Renal cortical epithelial cell (primary cell): ENCODE measurements at regions not wholly inside any gene's neighbourhood (a gene's known extent, or its start where the extent isn't known, plus 50 kb on each side); places are given as distances from the start of the nearest gene placed in this dataset.
"Not testable (repeated sequence)": the region's sequence is repeated elsewhere in the genome, so short reads cannot be mapped to it uniquely, and the experiment has no call there.

Experiments used
- DNase-seq: peaks from one replicate; pipeline ENCODE4 v3.0.0-alpha.2; 2011; ENCODE audit warnings: low read depth

- DNase-seq: no peak
These were observed 602.1 kb upstream of the GOT2 start for GRCh38 chr16:59336136-59336695.

DNA sequence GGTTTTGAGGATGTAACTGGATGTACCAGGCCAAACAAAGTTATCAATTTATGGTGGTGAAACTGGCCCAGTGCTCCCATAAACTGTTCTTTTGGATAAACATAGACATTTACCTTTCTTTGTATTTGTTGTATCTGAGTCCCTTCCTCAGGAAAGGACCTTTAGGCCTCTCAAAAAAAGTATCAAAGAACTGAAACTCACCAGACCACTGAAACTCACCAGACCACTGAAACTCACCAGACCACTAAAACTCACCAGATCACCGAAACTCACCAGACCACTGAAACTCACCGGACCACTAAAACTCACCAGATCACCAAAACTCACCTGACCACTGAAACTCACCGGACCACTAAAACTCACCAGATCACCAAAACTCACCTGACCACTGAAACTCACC, 597.6 kb upstream of the GOT2 start:
- DNase-seq: not testable (repeated sequence)

DNA sequence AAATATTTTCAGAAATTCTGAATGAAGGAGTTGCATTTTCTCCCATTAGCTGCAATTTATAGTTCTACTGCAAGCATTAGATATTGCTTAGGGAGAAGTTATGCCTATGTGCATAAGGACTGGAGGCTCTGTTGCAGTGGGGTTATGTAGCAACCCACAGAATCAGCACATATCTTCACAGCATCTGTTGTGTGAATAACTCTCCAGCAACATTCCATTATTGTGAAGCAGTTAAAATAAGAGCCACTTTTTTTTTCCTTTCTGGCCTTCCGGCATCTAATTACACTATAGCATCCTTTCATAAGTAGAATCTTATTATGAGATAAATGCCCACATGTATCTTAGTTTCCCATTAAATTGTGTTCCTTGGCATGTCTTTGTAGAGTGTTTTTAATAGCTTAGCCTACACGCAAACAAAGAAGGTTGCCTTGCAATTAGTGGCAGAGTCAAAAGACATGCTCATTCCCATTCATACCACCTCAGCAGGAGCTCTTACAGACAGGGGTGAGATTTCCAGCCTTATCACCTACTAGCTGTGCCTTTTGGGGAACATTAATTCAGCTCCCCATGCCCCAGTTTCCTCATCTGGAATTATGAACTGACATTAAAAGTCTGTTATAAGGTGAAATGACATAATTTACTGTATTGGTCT, 596.0 kb upstream of the GOT2 start:
- DNase-seq: no peak

- DNase-seq: no peak
These were observed 594.8 kb upstream of the GOT2 start for GRCh38 chr16:59328961-59329360.

- no peak for DNase-seq
These were observed 593.8 kb upstream of the GOT2 start for GRCh38 chr16:59327894-59328293.

GRCh38 chr16:59326955-59327354, 592.8 kb upstream of the GOT2 start:
- DNase-seq: no peak

- no peak for DNase-seq
These were observed 590.3 kb upstream of the GOT2 start for GRCh38 chr16:59324462-59324861.

DNA sequence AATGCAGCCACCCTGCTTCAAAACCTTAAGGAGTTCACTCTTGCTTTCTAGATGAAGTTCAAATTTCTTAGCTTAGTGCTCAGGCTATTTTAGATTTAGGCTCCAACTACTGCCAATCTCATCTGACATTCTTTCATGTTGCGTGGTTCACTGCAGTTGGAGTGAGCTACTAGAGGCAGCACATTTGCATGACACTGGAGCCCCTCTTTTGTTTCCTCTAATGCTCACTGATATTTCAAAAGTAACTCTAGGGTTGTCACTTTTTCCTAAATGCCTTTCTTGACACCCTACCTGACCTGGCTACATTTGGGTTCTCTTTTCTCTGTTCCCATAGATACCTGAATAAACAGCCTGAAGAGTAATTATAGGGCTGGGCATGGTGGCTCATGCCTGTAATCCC, 586.5 kb upstream of the GOT2 start:
- DNase-seq: no peak

DNA sequence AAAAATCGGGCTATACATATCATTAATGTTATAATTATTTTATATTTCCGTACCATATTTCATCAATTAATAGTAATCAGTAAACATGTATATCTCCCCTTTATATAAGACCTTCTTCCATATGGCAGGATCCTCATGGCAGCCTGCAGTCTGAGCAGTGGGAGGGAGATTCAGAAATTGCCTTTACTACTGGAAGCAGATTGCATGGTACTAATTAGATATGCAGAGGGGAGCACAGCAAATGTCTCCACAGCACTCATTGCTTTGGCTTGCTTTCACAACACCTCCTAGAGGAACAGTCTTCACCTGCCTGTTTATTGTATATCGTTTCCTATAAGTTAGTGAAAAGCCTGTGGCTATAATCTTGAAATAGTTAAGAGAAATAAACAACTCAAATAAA, 585.8 kb upstream of the GOT2 start:
- no peak for DNase-seq

DNA sequence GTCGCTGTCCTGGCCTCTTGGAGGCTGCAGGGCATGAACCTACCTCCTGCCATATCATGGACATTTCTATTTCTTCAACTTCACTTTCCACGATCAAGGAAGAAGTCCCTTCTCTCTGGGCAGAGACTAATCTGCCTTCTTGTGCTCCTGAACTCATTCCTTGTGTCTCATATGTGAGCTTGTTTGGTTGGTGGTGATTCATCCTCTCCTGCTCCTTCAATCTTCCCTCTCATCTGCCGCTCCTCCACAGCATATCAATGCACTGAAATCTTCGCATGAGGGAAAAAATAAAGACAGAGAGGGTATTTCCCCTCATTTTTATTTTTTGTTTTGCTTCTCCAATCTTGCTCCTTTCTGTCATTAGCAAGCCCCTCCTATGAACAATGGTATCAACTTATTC, 571.7 kb upstream of the GOT2 start:
- DNase-seq: no peak

DNA sequence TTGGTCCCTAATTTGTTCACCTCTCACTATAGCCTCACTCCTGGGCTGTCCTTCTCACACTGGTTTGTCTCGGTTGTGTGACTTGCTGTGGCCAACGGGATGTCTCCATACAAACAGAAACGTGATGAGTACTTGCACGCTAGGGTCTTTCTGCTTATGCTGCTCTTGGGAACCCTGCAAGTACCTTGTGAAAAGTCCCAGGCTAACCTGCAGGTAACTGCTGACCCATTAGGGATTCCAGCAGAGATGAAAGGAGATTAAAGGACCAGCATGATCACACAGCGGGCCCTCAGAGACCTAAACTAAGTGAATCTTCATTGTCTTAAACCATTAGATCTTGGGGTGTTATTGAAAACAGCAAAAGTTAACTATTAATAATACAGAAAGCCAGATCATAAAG, 562.8 kb upstream of the GOT2 start:
- no peak for DNase-seq

- DNase-seq: no peak
These were observed 562.0 kb upstream of the GOT2 start for GRCh38 chr16:59295993-59296736.

DNA sequence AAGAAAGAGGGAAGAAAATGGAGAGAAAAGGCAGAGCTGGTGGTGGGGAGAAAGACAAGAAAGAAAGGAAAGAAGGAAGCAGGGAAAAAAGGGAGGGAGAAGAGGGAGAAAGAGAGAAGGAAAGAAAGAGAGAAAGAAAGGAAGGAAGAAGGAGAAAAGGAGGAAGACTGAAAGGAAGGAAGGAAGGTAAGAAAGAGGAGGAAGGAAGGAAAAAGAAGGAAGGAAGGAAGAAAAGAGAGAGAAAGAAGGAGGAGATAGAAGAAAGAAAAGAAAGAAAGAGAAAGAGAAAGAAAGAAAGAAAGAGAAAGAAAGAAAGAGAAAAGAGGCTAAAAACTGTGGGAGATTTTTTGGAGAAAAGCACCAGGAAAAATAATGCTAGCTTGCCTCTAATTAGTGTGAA, 561.4 kb upstream of the GOT2 start:
- no peak for DNase-seq

DNA sequence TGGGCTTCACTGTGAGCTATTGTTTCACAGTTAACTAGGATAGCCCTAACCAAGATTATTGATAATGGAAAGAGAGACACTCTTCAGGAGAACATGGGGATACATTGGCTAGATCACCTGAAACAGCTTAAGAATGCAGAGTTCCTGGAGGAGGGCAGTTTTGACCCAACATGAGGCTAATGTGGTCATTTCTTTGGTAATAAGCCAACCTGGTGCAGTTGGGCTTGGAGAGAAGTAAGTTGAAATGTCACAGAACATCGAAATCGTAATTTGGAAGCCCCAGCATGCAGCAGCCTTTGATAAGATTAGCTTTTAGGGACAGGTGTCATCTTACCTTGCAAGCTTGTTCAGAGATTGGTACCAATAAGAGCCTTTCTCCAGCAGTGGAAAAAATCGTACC, 556.6 kb upstream of the GOT2 start:
- no peak for DNase-seq

DNA sequence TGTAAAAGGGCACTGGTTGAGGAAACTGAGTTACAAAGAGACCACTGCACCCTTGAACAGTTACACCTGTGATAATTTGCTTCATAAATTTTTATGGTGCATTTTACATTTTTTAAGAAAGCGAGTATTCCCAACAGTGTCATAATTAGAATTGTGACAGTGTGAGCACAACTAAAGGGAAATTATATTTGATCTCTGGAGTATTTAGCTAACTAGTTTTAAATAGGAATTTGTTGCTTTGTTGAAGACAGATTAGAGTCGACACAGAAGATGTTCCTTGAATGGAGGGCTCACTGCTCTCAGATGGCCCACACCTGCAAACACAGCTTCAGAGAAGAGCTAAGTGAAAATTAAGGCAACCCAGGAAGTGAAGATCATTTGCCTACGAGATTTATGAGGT, 555.0 kb upstream of the GOT2 start:
- no peak for DNase-seq

- no peak for DNase-seq
These were observed 540.0 kb upstream of the GOT2 start for GRCh38 chr16:59274141-59274540.

- DNase-seq: no peak
These were observed 529.8 kb upstream of the GOT2 start for GRCh38 chr16:59263955-59264354.

GRCh38 chr16:59260892-59261291, 526.8 kb upstream of the GOT2 start:
- DNase-seq: no peak

DNA sequence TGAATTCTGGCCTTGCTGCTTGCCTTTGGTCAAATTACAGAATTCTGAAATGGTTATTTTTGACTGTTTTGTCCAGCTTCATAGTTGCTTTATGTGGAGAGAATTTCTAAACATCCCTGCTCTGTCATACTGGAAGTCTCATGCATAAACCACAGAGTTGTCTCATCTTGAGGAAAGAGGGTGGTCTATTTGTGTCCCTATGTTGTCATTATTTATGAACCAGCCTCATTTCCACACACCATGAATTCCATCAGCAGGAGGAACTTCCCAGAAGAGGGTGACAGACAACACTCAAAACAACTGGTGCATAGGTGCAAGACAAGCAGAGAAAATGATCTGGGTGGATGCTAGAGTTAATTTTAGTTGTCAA, 525.8 kb upstream of the GOT2 start:
- DNase-seq: no peak

DNA sequence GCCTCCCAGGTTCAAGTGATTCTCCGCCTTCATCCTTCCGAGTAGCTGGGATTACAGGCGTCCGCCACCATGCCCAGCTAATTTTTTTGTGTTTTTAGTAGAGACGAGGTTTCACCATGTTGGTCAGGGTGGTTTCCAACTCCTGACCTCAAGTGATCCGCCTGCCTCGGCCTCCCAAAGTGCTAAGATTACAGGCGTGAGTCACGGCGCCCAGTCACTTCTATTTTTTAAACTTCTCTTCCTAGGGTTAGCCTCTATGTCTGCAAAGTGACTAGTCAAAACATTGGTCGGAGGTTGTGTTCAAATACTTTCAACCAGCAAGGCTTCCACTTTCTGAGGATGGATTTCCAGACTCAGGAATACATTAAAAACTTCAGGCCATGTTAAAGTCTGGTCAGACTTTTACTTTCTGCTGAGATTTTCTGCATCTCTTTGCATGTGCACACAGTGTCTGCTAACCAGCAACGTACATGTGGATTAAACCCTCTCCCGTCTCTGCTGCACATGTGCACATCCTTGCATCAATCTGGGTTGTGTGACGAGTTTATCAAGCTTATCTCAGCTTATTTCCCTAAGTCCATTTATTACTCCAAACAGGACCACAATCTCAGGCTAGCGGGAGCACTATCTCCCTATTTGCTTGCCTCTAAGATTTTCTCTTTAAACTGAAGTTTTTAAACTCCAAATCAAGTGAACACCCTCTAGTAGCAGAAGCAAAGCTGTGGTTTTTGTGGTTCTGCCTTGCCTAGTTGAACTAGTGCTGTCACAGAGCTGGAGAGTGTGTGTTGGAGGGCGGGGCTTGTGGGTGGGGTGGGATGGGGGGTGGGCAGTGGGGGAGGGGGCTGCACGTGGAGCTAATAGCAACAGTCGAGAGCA, 525.2 kb upstream of the GOT2 start:
- DNase-seq: no peak

GRCh38 chr16:59252317-59252716, 518.2 kb upstream of the GOT2 start:
- no peak for DNase-seq

GRCh38 chr16:59249011-59249410, 514.9 kb upstream of the GOT2 start:
- no peak for DNase-seq

- no peak for DNase-seq
These were observed 508.4 kb upstream of the GOT2 start for GRCh38 chr16:59242556-59242955.
